Lung (tissue), 11 donors: ENCODE measurements at regions not wholly inside any gene's neighbourhood (a gene's known extent, or its start where the extent isn't known, plus 50 kb on each side); places are given as distances from the start of the nearest gene placed in this dataset.
"Not testable (repeated sequence)": the region's sequence is repeated elsewhere in the genome, so short reads cannot be mapped to it uniquely, and the experiment has no call there.

Source experiments
- ATAC-seq: fragments of 200-7000 bp; cut with Tn5 transposase; one replicate; pipeline ENCODE4 v1.9.1; 2020; ENCODE audit warnings: moderate number of reproducible peaks; ENCODE audit not compliant: insufficient read depth, low FRiP score
- DNase-seq, 3 donors: peaks; one replicate each; pipeline ENCODE4 v3.0.0-alpha.2; 2013 to 2017
- H3K27ac ChIP-seq, 2 donors: one replicate each; pipeline ENCODE4 v1.5.1; 2013; ENCODE audit warnings: mild to moderate bottlenecking in 2 of 2, moderate library complexity in 2 of 2, control low read depth in 1 of 2, inconsistent platforms in 1 of 2, low read depth in 1 of 2, low read length in 1 of 2
- H3K27me3 ChIP-seq, 3 donors: one replicate each; pipeline ENCODE4 v1.5.1; 2013; ENCODE audit warnings: low read length in 2 of 3; ENCODE audit not compliant: control insufficient read depth in 3 of 3, insufficient read depth in 3 of 3
- H3K36me3 ChIP-seq, 4 donors: one replicate each; pipeline ENCODE4 v1.5.1; 2013; ENCODE audit warnings: low read length in 4 of 4, mild to moderate bottlenecking in 1 of 4, moderate library complexity in 1 of 4; ENCODE audit not compliant: control insufficient read depth in 4 of 4, insufficient read depth in 4 of 4
- H3K4me1 ChIP-seq, 5 donors: one replicate each; pipeline ENCODE4 v1.5.1; 2013; ENCODE audit warnings: low read length in 5 of 5, mild to moderate bottlenecking in 2 of 5, moderate library complexity in 1 of 5; ENCODE audit not compliant: control insufficient read depth in 5 of 5, insufficient read depth in 5 of 5
- H3K4me3 ChIP-seq: one replicate; pipeline ENCODE4 v1.5.1; 2013; ENCODE audit warnings: mild to moderate bottlenecking, control low read depth, moderate library complexity
- H3K9ac ChIP-seq, 2 donors: one replicate each; pipeline ENCODE4 v1.5.1; 2013; ENCODE audit warnings: low read length in 2 of 2, control low read depth in 1 of 2; ENCODE audit not compliant: insufficient read depth in 1 of 2
- H3K9me3 ChIP-seq, 4 donors: one replicate each; pipeline ENCODE4 v1.5.1; 2013; ENCODE audit warnings: low read length in 3 of 4, mild to moderate bottlenecking in 1 of 4, moderate library complexity in 1 of 4; ENCODE audit not compliant: control insufficient read depth in 4 of 4, insufficient read depth in 3 of 4
- CTCF ChIP-seq: IDR thresholded peaks from 2 replicates; pipeline ENCODE4 v1.5.1; 2012; ENCODE audit warnings: mild to moderate bottlenecking; ENCODE audit errors: control extremely low read depth, extremely low read depth
- WGBS, 2 donors: extraction: QIAGEN DNeasy Blood & Tissue Kit; methylation state at CpG; one replicate each; pipeline ENCODE4 v1.1.7; 2013; 5-methylcytosine and 5-hydroxymethylcytosine counted together
- donor health status: control.
- donor health status: control.
- donor health status: Bipolar disorder and iron deficiency.
- donor health status: healthy.
- donor health status: DM: yes; HTN: yes; CAD: no.

GRCh38 chr1:9443913-9444445 is 95.3 kb upstream of the SLC25A33 start:
- Histone ChIP-seq H3K9ac (no peak overlapping the region), H3K36me3 (no peaks in the 10 kb centered on the region), H3K4me3 (no peak overlapping the region), H3K27ac (no peak overlapping the region), H3K4me1 (peaks cover under 1 to 35% (median 10%) of the 10 kb centered on the region in 5 donors), H3K9me3 (no peaks in the 10 kb centered on the region), H3K27me3 (no peaks in the 10 kb centered on the region)
- 53 to 54% methylated on average over 14 of the region's 14 CpGs for WGBS, 2 donors
- ATAC-seq = no peak
- DNase-seq = peak; percentile 37 to 49 (median 48)
- TF ChIP-seq CTCF = no peak

- WGBS, 2 donors = 91 to 92% methylated on average over 12 of the region's 12 CpGs
- Histone ChIP-seq H3K27me3 (no peaks in the 10 kb centered on the region), H3K4me3 (no peak overlapping the region), H3K4me1 (peaks cover 3 to 36% (median 13%) of the 10 kb centered on the region in 5 donors), H3K36me3 (no peaks in the 10 kb centered on the region), H3K27ac (no peak overlapping the region), H3K9ac (no peak overlapping the region), H3K9me3 (no peaks in the 10 kb centered on the region)
- ATAC-seq = no peak
- no peak for TF ChIP-seq CTCF
- peak in 1 of 3 donors; percentile 32 for DNase-seq
Observed at GRCh38 chr1:9444532-9444931, 94.7 kb upstream of the SLC25A33 start.

- not testable (repeated sequence) for ATAC-seq, H3K9ac ChIP-seq, H3K27me3 ChIP-seq, DNase-seq, H3K9me3 ChIP-seq, H3K4me3 ChIP-seq, H3K27ac ChIP-seq, H3K36me3 ChIP-seq
- 95 to 97% methylated on average over 10 of the region's 10 CpGs for WGBS, 2 donors
- H3K4me1 ChIP-seq = peaks cover 3 to 41% (median 13%) of the 10 kb centered on the region in 5 donors
Observed at GRCh38 chr1:9445081-9445480, 94.2 kb upstream of the SLC25A33 start.

GRCh38 chr1:9447215-9447960 is 91.9 kb upstream of the SLC25A33 start:
- no peaks in the 10 kb centered on the region for H3K36me3 ChIP-seq
- no peaks in the 10 kb centered on the region for H3K27me3 ChIP-seq
- TF ChIP-seq CTCF = no peak
- peaks cover 0 to 29% (median 13%) of the 10 kb centered on the region in 5 donors for H3K4me1 ChIP-seq
- DNase-seq (no peak), ATAC-seq (no peak)
- H3K4me3 ChIP-seq = no peak overlapping the region
- H3K27ac ChIP-seq = no peak overlapping the region
- 88 to 92% methylated on average over 18 of the region's 18 CpGs for WGBS, 2 donors
- no peaks in the 10 kb centered on the region for H3K9me3 ChIP-seq
- H3K9ac ChIP-seq = no peak overlapping the region
